CD4-positive, CD25-positive, alpha-beta regulatory T cell (primary cell): ENCODE measurements at regions not wholly inside any gene's neighbourhood (a gene's known extent, or its start where the extent isn't known, plus 50 kb on each side); places are given as distances from the start of the nearest gene placed in this dataset.

Experiments
- ATAC-seq, 2 donors: fragments of 150-1000 bp; cut with Tn5 transposase; one replicate each; pipeline ENCODE4 v1.10.0; 2021; ENCODE audit warnings: low read depth in 2 of 2, moderate number of reproducible peaks in 2 of 2, moderate library complexity in 1 of 2
- DNase-seq, 3 donors: peaks; one replicate each; pipeline versions ENCODE4 v3.0.0 to v3.0.0-alpha.2; 2012 to 2022; ENCODE audit warnings: mixed read lengths in 1 of 3
- H3K27ac ChIP-seq: one replicate; pipeline ENCODE4 v1.7.0; 2013; ENCODE audit warnings: mild to moderate bottlenecking, low read length; ENCODE audit not compliant: insufficient read depth, poor library complexity, severe bottlenecking
- H3K27me3 ChIP-seq: one replicate; pipeline ENCODE4 v1.7.0; 2013; ENCODE audit warnings: low read length; ENCODE audit not compliant: control insufficient read depth, insufficient read depth
- H3K36me3 ChIP-seq: one replicate; pipeline ENCODE4 v1.7.0; 2013; ENCODE audit warnings: mild to moderate bottlenecking, low read length, moderate library complexity; ENCODE audit not compliant: control insufficient read depth, insufficient read depth
- H3K4me1 ChIP-seq: 2 replicates; pipeline ENCODE4 v1.7.0; 2013; ENCODE audit warnings: mild to moderate bottlenecking, low read length; ENCODE audit not compliant: insufficient read depth, control insufficient read depth, poor library complexity, severe bottlenecking
- H3K4me3 ChIP-seq: one replicate; pipeline ENCODE4 v1.7.0; 2013; ENCODE audit warnings: low read depth, mild to moderate bottlenecking, low read length, moderate library complexity
- H3K9me3 ChIP-seq, 2 experiments: 1 replicate in 1 of 2; 2 replicates in 1 of 2; pipeline ENCODE4 v1.7.0; 2013; ENCODE audit warnings: low read length in 2 of 2, mild to moderate bottlenecking in 1 of 2, moderate library complexity in 1 of 2; ENCODE audit not compliant: control insufficient read depth in 2 of 2
- H3K27ac Mint-ChIP-seq, 3 donors: one replicate each; pipeline ENCODE4 v1.8.0; 2020 to 2022; ENCODE audit warnings: mild to moderate bottlenecking in 3 of 3, mixed read lengths in 3 of 3, moderate library complexity in 2 of 3
- H3K27me3 Mint-ChIP-seq: one replicate; pipeline ENCODE4 v1.8.0; 2022; ENCODE audit warnings: mild to moderate bottlenecking, mixed read lengths
- H3K36me3 Mint-ChIP-seq: one replicate; pipeline ENCODE4 v1.8.0; 2020; ENCODE audit warnings: mixed read lengths
- H3K4me1 Mint-ChIP-seq, 4 donors: one replicate each; pipeline ENCODE4 v1.8.0; 2020 to 2022; ENCODE audit warnings: mixed read lengths in 4 of 4, mild to moderate bottlenecking in 1 of 4
- H3K4me3 Mint-ChIP-seq, 4 donors: one replicate each; pipeline ENCODE4 v1.8.0; 2020 to 2022; ENCODE audit warnings: mild to moderate bottlenecking in 4 of 4, mixed read lengths in 4 of 4, moderate library complexity in 3 of 4
- H3K9me3 Mint-ChIP-seq, 7 donors: one replicate each; pipeline ENCODE4 v1.8.0; 2020 to 2022; ENCODE audit warnings: mixed read lengths in 7 of 7, mild to moderate bottlenecking in 3 of 7, moderate library complexity in 2 of 7

DNA sequence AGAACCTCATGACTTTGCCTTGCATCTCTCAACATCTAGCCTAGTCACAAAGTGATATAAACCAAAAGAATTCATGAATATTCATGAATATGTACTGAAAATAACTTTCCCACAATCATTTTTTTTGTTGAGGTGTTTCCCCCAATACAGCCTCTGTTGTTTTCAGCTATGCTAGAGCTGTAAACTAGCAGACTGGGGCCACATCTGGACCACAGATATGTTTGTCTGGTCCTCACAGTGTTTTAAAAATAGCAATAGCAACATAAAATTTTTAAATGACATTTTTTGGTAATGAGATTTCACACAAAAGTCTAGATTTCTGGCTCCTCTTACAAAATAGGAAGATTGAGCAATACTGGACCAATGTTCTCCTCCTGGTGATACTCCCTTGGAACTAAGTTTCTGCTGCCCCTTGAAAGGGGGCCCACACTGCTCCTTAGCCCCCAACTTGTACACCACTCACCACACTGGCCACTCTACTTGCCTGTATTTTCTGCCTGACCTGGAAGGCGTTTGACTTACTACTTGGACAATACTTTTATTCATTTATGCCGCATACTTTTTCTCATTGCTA is 81.2 kb downstream of the BMP4 start:
- Mint-ChIP-seq H3K4me3 (no peak overlapping the region), H3K9me3 (peaks cover 0 to 8% (median 2%) of the 10 kb centered on the region in 7 donors), H3K4me1 (no peaks in the 10 kb centered on the region), H3K36me3 (no peaks in the 10 kb centered on the region), H3K27ac (no peak overlapping the region), H3K27me3 (no peaks in the 10 kb centered on the region)
- no peak overlapping the region for H3K4me3 ChIP-seq
- DNase-seq, result no peak
- no peaks in the 10 kb centered on the region for H3K36me3 ChIP-seq
- no peaks in the 10 kb centered on the region for H3K27me3 ChIP-seq
- H3K9me3 ChIP-seq, result no peaks in the 10 kb centered on the region
- ATAC-seq, result no peak
- no peaks in the 10 kb centered on the region for H3K4me1 ChIP-seq
- no peak overlapping the region for H3K27ac ChIP-seq

DNA sequence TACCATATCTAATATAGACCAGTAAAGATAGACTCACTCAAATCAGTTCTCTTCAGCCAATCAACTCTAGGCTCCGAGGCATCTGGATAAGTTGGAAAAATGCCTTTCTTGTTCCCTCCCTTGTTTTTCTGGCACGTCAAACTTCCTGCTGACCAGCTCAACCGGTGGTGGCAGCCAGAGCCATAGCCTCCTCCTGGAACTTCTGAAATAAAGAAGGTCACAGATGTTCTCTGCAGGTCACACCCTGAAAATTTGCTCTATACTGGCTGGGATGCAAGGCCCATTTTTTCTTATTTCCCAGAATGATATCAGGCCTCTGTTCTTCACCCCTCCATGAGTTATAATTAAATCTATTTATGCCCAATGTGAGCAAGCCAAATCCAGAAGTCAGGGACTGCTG is 81.9 kb downstream of the BMP4 start:
- Histone ChIP-seq H3K27me3 (no peaks in the 10 kb centered on the region), H3K9me3 (no peaks in the 10 kb centered on the region), H3K4me3 (no peak overlapping the region), H3K4me1 (no peaks in the 10 kb centered on the region), H3K36me3 (no peaks in the 10 kb centered on the region), H3K27ac (no peak overlapping the region)
- Mint-ChIP-seq H3K4me1 (no peaks in the 10 kb centered on the region), H3K36me3 (no peaks in the 10 kb centered on the region), H3K4me3 (no peak overlapping the region), H3K27ac (no peak overlapping the region), H3K9me3 (peaks cover 0 to 8% (median 2%) of the 10 kb centered on the region in 7 donors), H3K27me3 (no peaks in the 10 kb centered on the region)
- no peak for ATAC-seq
- no peak for DNase-seq

DNA sequence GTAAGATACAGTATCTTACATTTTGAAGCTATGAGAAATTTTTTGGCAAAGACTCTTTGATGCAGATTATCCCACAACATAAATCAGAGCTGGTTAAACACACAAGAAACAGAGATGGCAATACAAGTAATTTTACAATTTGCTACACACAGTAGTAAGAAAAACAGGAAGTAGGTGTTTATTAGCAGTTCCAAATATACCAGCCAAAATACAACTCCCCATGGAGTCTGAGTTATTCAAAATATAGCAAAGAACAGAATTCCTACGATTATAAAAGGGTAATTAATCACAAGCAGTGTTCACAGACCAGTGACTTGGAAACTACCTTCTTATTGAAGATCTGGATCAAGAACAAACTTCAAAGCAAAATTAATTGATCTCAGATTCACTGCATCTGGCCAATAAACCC is 83.9 kb downstream of the BMP4 start:
- Histone ChIP-seq H3K9me3 (no peaks in the 10 kb centered on the region), H3K4me1 (no peaks in the 10 kb centered on the region), H3K27ac (no peak overlapping the region), H3K4me3 (no peak overlapping the region), H3K36me3 (no peaks in the 10 kb centered on the region), H3K27me3 (no peaks in the 10 kb centered on the region)
- Mint-ChIP-seq H3K4me1 (no peaks in the 10 kb centered on the region), H3K27me3 (no peaks in the 10 kb centered on the region), H3K27ac (no peak overlapping the region), H3K9me3 (peaks cover 0 to 8% (median 2%) of the 10 kb centered on the region in 7 donors), H3K36me3 (no peaks in the 10 kb centered on the region), H3K4me3 (no peak overlapping the region)
- ATAC-seq (no peak), DNase-seq (no peak)

DNA sequence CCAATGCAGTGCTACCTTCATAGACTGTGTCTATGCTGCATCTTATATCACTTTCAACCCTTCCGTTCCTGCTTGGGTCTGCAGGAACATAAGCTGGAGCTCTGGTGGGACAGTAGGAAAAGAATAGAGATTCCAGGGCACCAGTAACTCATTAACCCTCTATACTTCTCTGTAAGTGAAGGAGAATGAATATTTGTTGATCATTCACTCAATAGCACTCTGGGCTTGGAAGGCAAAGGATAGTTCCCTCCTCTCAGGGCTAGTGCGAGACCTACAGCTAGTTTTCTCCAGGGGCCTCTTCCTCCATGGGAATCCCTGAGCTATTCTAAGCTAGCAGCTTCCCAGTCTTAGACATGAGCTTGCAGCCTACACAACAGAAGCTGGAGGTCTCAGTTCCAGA is 84.7 kb downstream of the BMP4 start:
- ATAC-seq (no peak), DNase-seq (no peak)
- no peaks in the 10 kb centered on the region for H3K36me3 ChIP-seq
- H3K4me3 Mint-ChIP-seq, result no peak overlapping the region
- H3K9me3 Mint-ChIP-seq, result peaks cover 0 to 8% (median 2%) of the 10 kb centered on the region in 7 donors
- no peak overlapping the region for H3K27ac ChIP-seq
- H3K36me3 Mint-ChIP-seq, result no peaks in the 10 kb centered on the region
- H3K27me3 Mint-ChIP-seq, result no peaks in the 10 kb centered on the region
- no peaks in the 10 kb centered on the region for H3K9me3 ChIP-seq
- H3K27ac Mint-ChIP-seq, result no peak overlapping the region
- no peaks in the 10 kb centered on the region for H3K4me1 Mint-ChIP-seq
- H3K4me1 ChIP-seq, result no peaks in the 10 kb centered on the region
- no peak overlapping the region for H3K4me3 ChIP-seq
- no peaks in the 10 kb centered on the region for H3K27me3 ChIP-seq

DNA sequence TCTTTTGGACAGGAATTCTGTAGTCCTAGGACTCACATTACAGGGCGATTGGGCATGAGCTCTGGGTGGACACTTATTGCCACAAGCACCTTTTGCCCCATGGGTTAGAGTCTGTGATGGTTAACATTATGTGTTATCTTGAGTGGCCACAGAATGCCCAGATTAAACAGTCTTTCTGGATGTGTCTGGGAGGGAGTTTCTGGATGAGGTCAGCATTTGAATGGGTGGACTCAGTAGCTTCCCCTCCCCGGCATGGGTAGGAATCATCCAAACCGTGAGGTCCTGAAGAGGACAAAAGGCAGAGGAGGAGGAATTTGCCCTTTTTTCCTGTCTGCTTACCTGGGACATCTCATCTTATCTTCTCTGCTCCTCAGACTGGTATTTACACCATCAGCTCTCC is 85.6 kb downstream of the BMP4 start:
- Histone ChIP-seq H3K27me3 (no peaks in the 10 kb centered on the region), H3K4me3 (no peak overlapping the region), H3K9me3 (no peaks in the 10 kb centered on the region), H3K36me3 (no peaks in the 10 kb centered on the region), H3K4me1 (no peaks in the 10 kb centered on the region), H3K27ac (no peak overlapping the region)
- ATAC-seq (no peak), DNase-seq (no peak)
- Mint-ChIP-seq H3K27ac (no peak overlapping the region), H3K4me1 (no peaks in the 10 kb centered on the region), H3K27me3 (no peaks in the 10 kb centered on the region), H3K36me3 (no peaks in the 10 kb centered on the region), H3K9me3 (peaks cover 0 to 5% (median 0%) of the 10 kb centered on the region in 7 donors), H3K4me3 (no peak overlapping the region)

DNA sequence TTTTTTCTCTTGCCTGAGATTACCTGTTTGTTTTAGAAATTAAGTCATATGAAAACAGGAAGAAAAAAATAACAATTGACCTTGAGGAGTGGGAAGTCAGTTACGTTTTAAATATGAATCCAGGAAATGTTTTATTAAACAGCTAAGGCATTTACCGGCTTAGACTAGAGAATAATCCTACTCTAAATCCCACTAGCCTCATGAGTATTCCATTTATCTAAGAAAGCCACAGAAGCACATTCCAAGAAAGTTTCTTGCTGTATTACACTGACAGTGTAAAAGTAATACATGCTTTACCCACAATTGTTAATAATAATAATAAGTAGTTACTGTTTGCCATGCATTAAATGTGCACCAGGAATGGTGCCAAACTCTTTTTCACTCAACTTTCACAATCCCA is 90.9 kb downstream of the BMP4 start:
- H3K4me1 ChIP-seq, result no peaks in the 10 kb centered on the region
- no peak for ATAC-seq
- Mint-ChIP-seq H3K4me1 (no peaks in the 10 kb centered on the region), H3K27ac (no peak overlapping the region), H3K9me3 (peaks cover 0 to 5% (median 0%) of the 10 kb centered on the region in 7 donors), H3K4me3 (no peak overlapping the region), H3K36me3 (no peaks in the 10 kb centered on the region), H3K27me3 (no peaks in the 10 kb centered on the region)
- H3K27ac ChIP-seq, result no peak overlapping the region
- H3K9me3 ChIP-seq, result no peaks in the 10 kb centered on the region
- no peak overlapping the region for H3K4me3 ChIP-seq
- H3K36me3 ChIP-seq, result no peaks in the 10 kb centered on the region
- no peak for DNase-seq
- no peaks in the 10 kb centered on the region for H3K27me3 ChIP-seq

- Mint-ChIP-seq H3K36me3 (no peaks in the 10 kb centered on the region), H3K9me3 (peaks cover 0 to 4% (median 0%) of the 10 kb centered on the region in 7 donors), H3K27me3 (no peaks in the 10 kb centered on the region), H3K4me3 (no peak overlapping the region), H3K4me1 (no peaks in the 10 kb centered on the region), H3K27ac (no peak overlapping the region)
- H3K4me3 ChIP-seq, result no peak overlapping the region
- H3K9me3 ChIP-seq, result no peaks in the 10 kb centered on the region
- H3K4me1 ChIP-seq, result no peaks in the 10 kb centered on the region
- H3K36me3 ChIP-seq, result no peaks in the 10 kb centered on the region
- DNase-seq (no peak), ATAC-seq (no peak)
- H3K27ac ChIP-seq, result no peak overlapping the region
- no peaks in the 10 kb centered on the region for H3K27me3 ChIP-seq
These were observed 94.8 kb downstream of the BMP4 start for GRCh38 chr14:53861781-53862180.

DNA sequence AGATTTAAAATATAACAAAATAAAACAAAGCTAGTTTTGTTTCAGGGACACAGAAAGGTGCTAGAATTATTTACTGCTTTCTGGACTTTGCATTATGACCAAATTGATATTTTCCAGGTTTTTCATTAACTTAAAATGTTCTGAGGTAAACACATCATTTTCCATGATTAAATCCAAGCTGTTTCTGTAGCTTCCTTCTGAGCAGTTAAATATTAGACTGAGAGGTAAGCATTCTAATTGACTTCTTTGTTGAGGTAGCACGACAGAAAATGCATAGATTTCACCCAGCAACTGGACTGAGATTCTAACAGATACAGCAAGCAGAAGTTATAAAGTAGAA is 98.3 kb downstream of the BMP4 start:
- Mint-ChIP-seq H3K27me3 (no peaks in the 10 kb centered on the region), H3K27ac (no peak overlapping the region), H3K4me3 (no peak overlapping the region), H3K9me3 (peaks cover 0 to 4% (median 0%) of the 10 kb centered on the region in 7 donors), H3K4me1 (no peaks in the 10 kb centered on the region), H3K36me3 (no peaks in the 10 kb centered on the region)
- Histone ChIP-seq H3K4me1 (no peaks in the 10 kb centered on the region), H3K9me3 (no peaks in the 10 kb centered on the region), H3K27me3 (no peaks in the 10 kb centered on the region), H3K27ac (no peak overlapping the region), H3K36me3 (no peaks in the 10 kb centered on the region), H3K4me3 (no peak overlapping the region)
- DNase-seq (no peak), ATAC-seq (no peak)
